WTC11 (cell line): ENCODE measurements at regions not wholly inside any gene's neighbourhood (a gene's known extent, or its start where the extent isn't known, plus 50 kb on each side); places are given as distances from the start of the nearest gene placed in this dataset.

Experiments
- ATAC-seq: fragments of 200-7000 bp; cut with Tn5 transposase; 2 replicates; pipeline ENCODE4 v1.10.0; 2021; ENCODE audit warnings: mild to moderate bottlenecking, moderate library complexity
- CTCF ChIA-PET: fragments of 300-600 bp; sonication (Branson Sonifier 250); formaldehyde crosslinking; loops from one replicate; lab custom pipeline; 2021; ENCODE audit warnings: antibody characterized with exemption; lab: Charles Lee
- POLR2A ChIA-PET: fragments of 350-600 bp; sonication (Branson Sonifier 250); formaldehyde crosslinking; loops from one replicate; lab custom pipeline; 2021; ENCODE audit warnings: antibody characterized with exemption; lab: Charles Lee
- DNase-seq: peaks from one replicate; pipeline ENCODE4 v3.0.0; 2021; ENCODE audit warnings: low spot score
- H3K27ac Mint-ChIP-seq: 2 replicates; pipeline ENCODE4 v1.8.0; 2021; ENCODE audit warnings: mixed read lengths
- H3K27me3 Mint-ChIP-seq: 2 replicates; pipeline ENCODE4 v1.8.0; 2021; ENCODE audit warnings: low read depth, mild to moderate bottlenecking, moderate library complexity, mixed read lengths
- H3K36me3 Mint-ChIP-seq: 2 replicates; pipeline ENCODE4 v1.8.0; 2021; ENCODE audit warnings: mixed read lengths
- H3K4me1 Mint-ChIP-seq: 2 replicates; pipeline ENCODE4 v1.8.0; 2022; ENCODE audit warnings: mixed read lengths
- H3K4me3 Mint-ChIP-seq: 2 replicates; pipeline ENCODE4 v1.8.0; 2021; ENCODE audit warnings: mild to moderate bottlenecking, moderate library complexity, mixed read lengths
- H3K9me3 Mint-ChIP-seq: 2 replicates; pipeline ENCODE4 v1.8.0; 2021; ENCODE audit warnings: mixed read lengths
- ARID4B ChIP-seq: sonication (generic); formaldehyde crosslinking; IDR thresholded peaks from 2 replicates; pipeline ENCODE4 v1.8.0; 2023; ENCODE audit warnings: missing genetic modification reagents, mild to moderate bottlenecking, borderline replicate concordance
- ATF2 ChIP-seq: sonication (generic); formaldehyde crosslinking; IDR thresholded peaks from 2 replicates; pipeline ENCODE4 v1.8.1; 2022; ENCODE audit warnings: low read depth, missing genetic modification reagents, borderline replicate concordance
- ATF3 ChIP-seq: sonication (generic); formaldehyde crosslinking; conservative IDR thresholded peaks from 2 replicates; pipeline ENCODE4 v1.8.1; 2022; ENCODE audit warnings: mild to moderate bottlenecking, missing genetic modification reagents
- E2F5 ChIP-seq: sonication (generic); formaldehyde crosslinking; IDR thresholded peaks from 2 replicates; pipeline ENCODE4 v1.8.1; 2022; ENCODE audit warnings: mild to moderate bottlenecking, moderate library complexity, missing genetic modification reagents
- GTF2I ChIP-seq: fragments of 250-450 bp; sonication (Bioruptor Pico); conservative IDR thresholded peaks from 2 replicates; pipeline ENCODE4 v1.4.0; 2021; ENCODE audit warnings: mild to moderate bottlenecking
- NFE2L1 ChIP-seq: sonication (generic); formaldehyde crosslinking; IDR thresholded peaks from 2 replicates; pipeline ENCODE4 v1.8.1; 2023; ENCODE audit warnings: missing genetic modification reagents
- NFYB ChIP-seq: sonication (generic); formaldehyde crosslinking; conservative IDR thresholded peaks from 2 replicates; pipeline ENCODE4 v1.8.0; 2022; ENCODE audit warnings: low read depth, missing genetic modification reagents
- PRDM15 ChIP-seq: sonication (generic); formaldehyde crosslinking; IDR thresholded peaks from 2 replicates; pipeline ENCODE4 v1.8.0; 2022; ENCODE audit warnings: missing genetic modification reagents
- SMAD4 ChIP-seq: sonication (generic); formaldehyde crosslinking; IDR thresholded peaks from 2 replicates; pipeline ENCODE4 v1.8.0; 2022; ENCODE audit warnings: mild to moderate bottlenecking, missing genetic modification reagents
- USF1 ChIP-seq: sonication (generic); formaldehyde crosslinking; IDR thresholded peaks from 2 replicates; pipeline ENCODE4 v1.8.0; 2022; ENCODE audit warnings: mild to moderate bottlenecking, missing genetic modification reagents
- ZBTB43 ChIP-seq: sonication (generic); formaldehyde crosslinking; IDR thresholded peaks from 2 replicates; pipeline ENCODE4 v1.8.1; 2023; ENCODE audit warnings: mild to moderate bottlenecking, missing genetic modification reagents
- ZNF219 ChIP-seq: sonication (generic); formaldehyde crosslinking; IDR thresholded peaks from 2 replicates; pipeline ENCODE4 v1.8.0; 2023; ENCODE audit warnings: missing genetic modification reagents, mild to moderate bottlenecking, borderline replicate concordance
- ZNF232 ChIP-seq: sonication (generic); formaldehyde crosslinking; IDR thresholded peaks from 2 replicates; pipeline ENCODE4 v1.8.0; 2022; ENCODE audit warnings: mild to moderate bottlenecking, missing genetic modification reagents
- ZNF263 ChIP-seq: sonication (generic); formaldehyde crosslinking; IDR thresholded peaks from 2 replicates; pipeline ENCODE4 v1.8.1; 2022; ENCODE audit warnings: low read depth, mild to moderate bottlenecking, moderate library complexity, missing genetic modification reagents
- ZNF281 ChIP-seq: sonication (generic); formaldehyde crosslinking; IDR thresholded peaks from 2 replicates; pipeline ENCODE4 v1.8.0; 2023; ENCODE audit warnings: mild to moderate bottlenecking, missing genetic modification reagents
- ZNF317 ChIP-seq: sonication (generic); formaldehyde crosslinking; IDR thresholded peaks from 2 replicates; pipeline ENCODE4 v1.8.1; 2023; ENCODE audit warnings: low read depth, mild to moderate bottlenecking, moderate library complexity, missing genetic modification reagents, borderline replicate concordance
- ZNF425 ChIP-seq: fragments of 250-450 bp; sonication (Bioruptor Pico); conservative IDR thresholded peaks from 2 replicates; pipeline ENCODE4 v1.9.0; 2021; ENCODE audit warnings: mild to moderate bottlenecking

GRCh38 chr1:209344156-209344555, 239.4 kb upstream of the CAMK1G start:
- no peak overlapping the region for H3K4me3 Mint-ChIP-seq
- H3K36me3 Mint-ChIP-seq = no peaks in the 10 kb centered on the region
- DNase-seq (no peak), ATAC-seq (no peak)
- H3K27me3 Mint-ChIP-seq = no peaks in the 10 kb centered on the region
- ChIA-PET CTCF (interaction anchor here (0.9 to 2.4 kb wide), 3 partner anchors 10 to 222 kb away, joined by 3 to 13 read pairs (median 3); no protein-coding TSS in a partner anchor), POLR2A (interaction anchor here (2.3 kb wide), 1 partner anchor 136 kb away, joined by 6 read pairs; no protein-coding TSS in a partner anchor)
- peaks cover 23% of the 10 kb centered on the region for H3K4me1 Mint-ChIP-seq
- H3K9me3 Mint-ChIP-seq = peaks cover 3% of the 10 kb centered on the region; the same call in 1 of the 2 replicates
- no peak overlapping the region for H3K27ac Mint-ChIP-seq
- TF ChIP-seq GTF2I (CRISPR knock-in tag) = no peak
- no peak for TF ChIP-seq PRDM15 (CRISPR knock-in tag)
- TF ChIP-seq ZNF219 = no peak
- TF ChIP-seq ARID4B (CRISPR knock-in tag) = no peak
- TF ChIP-seq E2F5 = no peak
- no peak for TF ChIP-seq USF1
- TF ChIP-seq NFYB (CRISPR knock-in tag) = no peak
- no peak for TF ChIP-seq ATF2 (CRISPR knock-in tag)
- no peak for TF ChIP-seq ZNF281 (CRISPR knock-in tag)
- no peak for TF ChIP-seq ZNF263 (CRISPR knock-in tag)
- no peak for TF ChIP-seq ZBTB43
- TF ChIP-seq SMAD4 (CRISPR knock-in tag) = no peak
- TF ChIP-seq ATF3 (CRISPR knock-in tag) = no peak
- no peak for TF ChIP-seq ZNF425
- TF ChIP-seq ZNF317 (CRISPR knock-in tag) = no peak
- TF ChIP-seq NFE2L1 (CRISPR knock-in tag) = no peak
- no peak for TF ChIP-seq ZNF232 (CRISPR knock-in tag)
